ENCODE measurements at regions not wholly inside any gene's neighbourhood (a gene's known extent, or its start where the extent isn't known, plus 50 kb on each side); places are given as distances from the start of the nearest gene placed in this dataset.

DNA sequence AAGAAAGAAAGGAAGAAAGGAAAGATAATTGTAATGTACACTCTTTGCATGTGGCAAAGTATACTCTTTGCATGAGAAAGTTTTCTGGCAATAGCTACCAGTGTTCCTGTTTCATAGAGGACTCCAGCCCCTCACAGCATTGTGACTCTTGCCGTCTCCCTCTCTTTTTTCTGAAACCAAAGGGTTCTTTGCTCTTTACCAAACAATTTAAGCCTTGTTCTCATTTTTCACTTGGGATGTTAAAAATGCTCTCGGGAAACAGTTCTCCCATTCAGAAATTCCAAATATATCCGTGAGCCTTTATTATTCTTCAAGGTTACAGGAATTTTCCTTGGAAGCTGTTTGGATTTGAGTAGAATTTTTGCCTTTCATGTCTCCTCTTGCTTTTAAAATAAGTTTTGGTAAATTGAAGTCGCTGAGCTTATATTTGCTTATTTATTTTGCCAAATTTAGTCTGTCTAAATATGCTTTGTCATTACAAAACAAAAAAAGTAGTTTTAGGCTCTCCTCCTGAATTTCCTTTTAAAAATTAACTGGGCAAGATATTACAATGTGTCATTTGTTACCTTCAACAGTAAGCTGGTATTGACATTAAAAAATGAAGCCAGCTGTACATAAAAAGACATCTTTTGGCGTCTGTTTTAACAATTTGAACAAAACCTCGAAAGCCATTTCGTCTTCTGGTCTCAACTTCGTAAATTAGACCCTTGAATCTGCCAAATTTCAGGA is 103.8 kb upstream of the ARMC2 start:
- TF ChIP-seq, protein P1, sequence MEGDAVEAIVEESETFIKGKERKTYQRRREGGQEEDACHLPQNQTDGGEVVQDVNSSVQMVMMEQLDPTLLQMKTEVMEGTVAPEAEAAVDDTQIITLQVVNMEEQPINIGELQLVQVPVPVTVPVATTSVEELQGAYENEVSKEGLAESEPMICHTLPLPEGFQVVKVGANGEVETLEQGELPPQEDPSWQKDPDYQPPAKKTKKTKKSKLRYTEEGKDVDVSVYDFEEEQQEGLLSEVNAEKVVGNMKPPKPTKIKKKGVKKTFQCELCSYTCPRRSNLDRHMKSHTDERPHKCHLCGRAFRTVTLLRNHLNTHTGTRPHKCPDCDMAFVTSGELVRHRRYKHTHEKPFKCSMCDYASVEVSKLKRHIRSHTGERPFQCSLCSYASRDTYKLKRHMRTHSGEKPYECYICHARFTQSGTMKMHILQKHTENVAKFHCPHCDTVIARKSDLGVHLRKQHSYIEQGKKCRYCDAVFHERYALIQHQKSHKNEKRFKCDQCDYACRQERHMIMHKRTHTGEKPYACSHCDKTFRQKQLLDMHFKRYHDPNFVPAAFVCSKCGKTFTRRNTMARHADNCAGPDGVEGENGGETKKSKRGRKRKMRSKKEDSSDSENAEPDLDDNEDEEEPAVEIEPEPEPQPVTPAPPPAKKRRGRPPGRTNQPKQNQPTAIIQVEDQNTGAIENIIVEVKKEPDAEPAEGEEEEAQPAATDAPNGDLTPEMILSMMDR (IDR thresholded peaks at IDR 0.05), result no peak
- no peak for TF ChIP-seq POLR2A (IDR thresholded peaks at IDR 0.05)

All from lower leg skin (tissue), 3 donors.